ENCODE measurements at regions not wholly inside any gene's neighbourhood (a gene's known extent, or its start where the extent isn't known, plus 50 kb on each side); places are given as distances from the start of the nearest gene placed in this dataset.

GRCh38 chr20:23265226-23265625 lies 85.4 kb upstream of the NXT1 start:
- no peaks in the 10 kb centered on the region for H4K20me1 ChIP-seq (replicated peaks; ENCODE audit: control insufficient read depth, extremely low read depth, insufficient read depth, low read length)
- H3K79me2 ChIP-seq (ENCODE audit: control insufficient read depth, insufficient read depth, low read length), result no peaks in the 10 kb centered on the region
- H3K4me3 ChIP-seq (replicated peaks in 1 of 3; ENCODE audit: insufficient read depth in 1 of 3, low read depth in 1 of 3, low read length in 3 of 3), result no peak overlapping the region
- no peaks in the 10 kb centered on the region for H3K36me3 ChIP-seq (ENCODE audit: control insufficient read depth in 2 of 2, extremely low read depth in 1 of 2, insufficient read depth in 2 of 2, low read length in 2 of 2)
- TF ChIP-seq GATA2 (IDR thresholded peaks at IDR 0.05; ENCODE audit: insufficient read depth, insufficient read length, low read depth, low read length), result no peak
- no peak for TF ChIP-seq MAX (IDR thresholded peaks at IDR 0.05; ENCODE audit: insufficient read depth, insufficient read length)
- no peak for TF ChIP-seq CTCF (IDR thresholded peaks at IDR 0.05; ENCODE audit: extremely low read depth in 1 of 2, insufficient read depth in 1 of 2, low read depth in 1 of 2, low read length in 2 of 2)
- TF ChIP-seq JUN (IDR thresholded peaks at IDR 0.05; ENCODE audit: borderline replicate concordance, insufficient read depth, insufficient read length, low read depth), result no peak
- no peak for TF ChIP-seq FOS (IDR thresholded peaks at IDR 0.05; ENCODE audit: borderline replicate concordance, insufficient read depth, low read length)
- no peak for TF ChIP-seq EZH2 (IDR thresholded peaks at IDR 0.05; ENCODE audit: borderline replicate concordance, low read depth, low read length, severe bottlenecking)
- no peak for TF ChIP-seq MYC (IDR thresholded peaks at IDR 0.05; ENCODE audit: low read depth, low read length)
- TF ChIP-seq POLR2A (IDR thresholded peaks at IDR 0.05; ENCODE audit: low read depth, low read length), result no peak
- no peak for TF ChIP-seq POLR2AphosphoS5 (IDR thresholded peaks at IDR 0.05; ENCODE audit: insufficient read depth, low read depth, low read length)
- ChIA-PET CTCF (interaction anchor here (1.1 to 2.0 kb wide), 2 partner anchors 20 to 21 kb away, joined by 3 to 6 read pairs; no protein-coding TSS in a partner anchor), POLR2A (no interaction called here)
- H2AFZ ChIP-seq (ENCODE audit: low read depth, low read length), result no peak overlapping the region
- no peaks in the 10 kb centered on the region for H3K9me1 ChIP-seq (replicated peaks; ENCODE audit: control insufficient read depth, extremely low read depth, insufficient read depth, low read length)
- no peak for DNase-seq (ENCODE audit: low read depth, low spot score)
- H3K9ac ChIP-seq (replicated peaks; ENCODE audit: extremely low read depth, insufficient read depth, low read length), result no peak overlapping the region
- H3K27me3 ChIP-seq (ENCODE audit: control insufficient read depth in 2 of 2, insufficient read depth in 2 of 2, low read length in 2 of 2), result no peaks in the 10 kb centered on the region
- dilution Hi-C loops (cut with MboI; ENCODE audit: extremely low pct_ligation_motif_present, low sequenced_read_pairs), result no loop called here
- H3K27ac ChIP-seq (ENCODE audit: insufficient read depth, low read depth, low read length), result no peak overlapping the region
- intact Hi-C loops (cut with micrococcal nuclease), result no loop called here
- no peaks in the 10 kb centered on the region for H3K9me3 ChIP-seq (replicated peaks; ENCODE audit: control insufficient read depth, insufficient read depth, low read length)
- FAIRE-seq, result no peak
- no peak overlapping the region for H3K4me2 ChIP-seq (ENCODE audit: insufficient read depth, low read length)
- no TSS peak for BruUV-seq (replicated peaks)
- H3K4me1 ChIP-seq (ENCODE audit: control insufficient read depth, extremely low read depth, insufficient read depth, low read length), result peaks cover 10% of the 10 kb centered on the region

Measured in endothelial cell of umbilical vein (primary cell).